AG10803 (cell line): ENCODE measurements at regions not wholly inside any gene's neighbourhood (a gene's known extent, or its start where the extent isn't known, plus 50 kb on each side); places are given as distances from the start of the nearest gene placed in this dataset.
"Not testable (repeated sequence)": the region's sequence is repeated elsewhere in the genome, so short reads cannot be mapped to it uniquely, and the experiment has no call there.

Source experiments
- DNase-seq: peaks from one replicate; pipeline ENCODE4 v3.0.0; 2010; ENCODE audit warnings: low read depth
- H3K4me3 ChIP-seq: 2 replicates; pipeline ENCODE4 v1.5.1; 2011; ENCODE audit warnings: mild to moderate bottlenecking, low read length, control low read depth
- CTCF ChIP-seq: conservative IDR thresholded peaks from 2 replicates; pipeline ENCODE4 v1.5.1; 2011; ENCODE audit warnings: mild to moderate bottlenecking, low read length, control low read depth, inconsistent platforms

GRCh38 chr6:168192195-168192900 is 113.3 kb upstream of the FRMD1 start:
- no peak overlapping the region for H3K4me3 ChIP-seq
- TF ChIP-seq CTCF: no peak
- no peak for DNase-seq

DNA sequence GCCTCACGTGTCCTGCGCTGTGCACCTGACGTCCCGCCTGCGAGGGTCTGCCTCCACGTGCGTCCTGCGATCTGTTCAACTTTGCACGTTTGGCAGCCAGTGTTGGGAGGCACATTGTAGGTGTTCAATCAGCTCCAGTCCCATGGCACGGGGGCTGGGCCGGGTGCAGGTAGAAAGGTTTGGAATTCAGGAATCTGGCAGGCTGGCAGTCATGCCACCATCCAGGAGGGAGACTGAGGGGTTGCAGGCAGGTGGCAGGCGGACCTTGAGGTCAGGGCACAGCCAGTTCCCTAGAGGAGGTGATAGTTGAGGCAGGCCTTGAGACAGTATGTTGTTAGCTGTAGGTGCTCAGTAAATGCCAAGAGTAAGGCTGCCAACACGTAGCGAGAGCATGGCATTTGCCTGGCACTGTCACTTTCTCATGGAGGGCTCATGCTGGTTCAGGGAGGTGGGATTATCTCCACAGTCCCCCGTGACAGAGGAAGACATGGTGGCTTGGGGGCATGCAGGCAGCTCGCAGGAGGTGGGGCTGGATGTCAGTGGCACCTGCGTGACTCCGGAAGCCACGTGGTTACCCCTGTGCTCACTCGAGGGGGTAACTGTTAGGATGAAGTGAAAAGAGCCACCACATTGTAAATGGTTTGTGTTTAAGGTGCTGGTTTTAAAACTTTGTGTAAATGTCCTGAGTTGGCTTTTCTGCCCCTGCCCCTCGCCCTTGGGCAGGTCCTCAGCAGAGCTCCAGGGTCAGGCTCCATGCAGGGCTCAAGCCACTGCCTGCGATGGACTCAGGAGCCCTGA is 111.8 kb upstream of the FRMD1 start:
- DNase-seq: no peak
- H3K4me3 ChIP-seq: no peak overlapping the region
- TF ChIP-seq CTCF: no peak

DNA sequence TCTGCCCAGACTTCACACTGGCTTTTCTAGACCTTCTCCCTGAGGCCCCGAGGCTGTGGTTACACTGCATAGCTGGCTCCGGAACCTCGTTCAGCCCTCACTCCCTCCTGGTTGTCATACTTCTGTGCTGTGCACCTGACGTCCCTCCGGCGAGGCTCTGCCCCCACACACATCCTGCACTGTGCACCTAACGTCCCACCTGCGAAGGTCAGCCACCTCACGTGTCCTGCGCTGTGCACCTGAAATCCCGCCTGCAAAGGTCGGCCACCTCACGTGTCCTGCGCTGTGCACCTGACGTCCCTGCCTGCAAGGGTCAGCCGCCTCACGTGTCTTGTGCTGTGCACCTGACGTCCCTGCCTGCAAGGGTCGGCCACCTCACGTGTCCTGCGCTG is 111.0 kb upstream of the FRMD1 start:
- no peak overlapping the region for H3K4me3 ChIP-seq
- no peak for TF ChIP-seq CTCF
- no peak for DNase-seq

DNA sequence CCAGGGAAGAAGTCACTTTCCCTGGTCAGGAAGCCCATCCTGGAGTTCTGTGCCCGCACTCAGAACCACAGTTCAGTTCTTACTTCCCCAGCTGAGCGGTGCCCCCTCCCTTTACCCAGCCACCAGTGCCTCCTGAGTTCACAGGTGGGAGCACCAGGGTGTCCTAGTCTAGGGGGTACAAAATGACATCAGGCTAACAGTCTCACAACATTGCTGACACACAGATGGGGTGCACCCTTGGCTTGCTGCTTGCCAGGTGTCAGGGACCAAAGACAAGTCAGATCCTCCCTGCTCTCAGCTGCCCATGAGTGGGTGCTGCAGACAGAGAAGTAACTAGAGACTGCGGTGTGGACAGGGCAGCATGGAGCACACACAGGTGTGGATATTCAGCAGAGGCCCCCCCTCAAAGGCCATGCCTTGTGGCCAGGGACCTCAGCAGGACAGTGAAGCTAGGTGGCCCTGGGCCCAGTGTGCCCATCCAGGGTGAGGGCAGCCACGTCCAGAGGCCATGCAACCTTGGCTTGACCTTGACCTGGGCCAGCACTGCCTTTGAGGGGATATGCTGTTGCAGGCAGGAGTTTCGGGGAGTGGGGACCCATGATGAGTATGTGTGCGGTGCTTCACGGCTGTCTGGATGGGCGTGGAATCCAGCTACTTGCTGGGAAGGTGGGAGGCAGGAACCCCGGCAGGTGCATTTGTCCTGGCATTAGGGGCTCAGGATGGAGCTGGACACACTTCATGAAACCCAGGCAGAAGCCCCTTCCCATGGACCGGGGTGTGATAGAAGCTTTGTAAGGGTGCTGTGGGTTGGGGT is 110.4 kb upstream of the FRMD1 start:
- TF ChIP-seq CTCF: no peak
- DNase-seq: no peak
- H3K4me3 ChIP-seq: no peak overlapping the region

GRCh38 chr6:168188369-168189199 is 109.6 kb upstream of the FRMD1 start:
- TF ChIP-seq CTCF: no peak
- H3K4me3 ChIP-seq: no peak overlapping the region
- DNase-seq: no peak

DNA sequence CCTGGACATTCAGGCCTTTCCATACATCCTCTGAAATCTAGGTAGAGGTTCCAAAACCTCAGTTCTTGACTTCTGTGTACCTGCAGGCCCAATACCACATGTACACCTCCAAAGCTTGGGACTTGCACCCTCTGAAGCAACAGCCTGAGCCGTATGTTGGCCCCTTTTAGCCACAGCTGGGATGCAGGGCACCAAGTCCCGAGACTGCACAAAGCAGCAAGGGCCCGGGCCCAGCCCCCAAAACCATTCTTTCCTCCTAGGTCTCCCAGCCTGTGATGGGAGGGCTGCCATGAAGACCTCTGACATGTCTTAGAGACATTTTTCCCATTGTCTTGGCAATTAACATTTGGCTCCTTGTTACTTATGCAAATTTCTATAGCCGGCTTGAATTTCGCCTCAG is 107.4 kb upstream of the FRMD1 start:
- H3K4me3 ChIP-seq: no peak overlapping the region
- TF ChIP-seq CTCF: no peak
- no peak for DNase-seq

- H3K4me3 ChIP-seq, DNase-seq: not testable (repeated sequence)
Observed at GRCh38 chr6:168186018-168186417, 107.0 kb upstream of the FRMD1 start.
